HEK293T (cell line): ENCODE measurements at regions not wholly inside any gene's neighbourhood (a gene's known extent, or its start where the extent isn't known, plus 50 kb on each side); places are given as distances from the start of the nearest gene placed in this dataset.

Experiments
- FOXK2 ChIP-seq: fragments of 450-650 bp; IDR thresholded peaks from 2 replicates; pipeline ENCODE4 v1.6.1; 2016; ENCODE audit warnings: mild to moderate bottlenecking
- SP1 ChIP-seq: fragments of 450-650 bp; IDR thresholded peaks from 2 replicates; pipeline ENCODE4 v1.6.1; 2017
- TARDBP ChIP-seq: fragments of 450-650 bp; IDR thresholded peaks from 2 replicates; pipeline ENCODE4 v1.6.1; 2016

- TF ChIP-seq SP1 (no peak), FOXK2 (no peak), TARDBP (no peak)
Measured at GRCh38 chr5:85717203-85717563, 900.6 kb upstream of the COX7C start.
